ENCODE measurements at regions not wholly inside any gene's neighbourhood (a gene's known extent, or its start where the extent isn't known, plus 50 kb on each side); places are given as distances from the start of the nearest gene placed in this dataset.

GRCh38 chr16:56063111-56063510, 128.2 kb upstream of the GNAO1 start:
- ATAC-seq (no peak), DNase-seq (no peak)
- no peak for TF ChIP-seq CTCF (IDR thresholded peaks at IDR 0.05)
- intact Hi-C loops (cut with DNase I, micrococcal nuclease) = no loop called here
- Histone ChIP-seq H3K9me3 (no peaks in the 10 kb centered on the region), H3K4me3 (no peak overlapping the region), H3K4me1 (ENCODE audit: low read depth) (no peaks in the 10 kb centered on the region), H3K36me3 (ENCODE audit: low read depth) (no peaks in the 10 kb centered on the region)

GRCh38 chr16:56057151-56057550, 134.1 kb upstream of the GNAO1 start:
- intact Hi-C loops (cut with DNase I, micrococcal nuclease) = no loop called here
- H3K9me3 ChIP-seq = no peaks in the 10 kb centered on the region
- DNase-seq (no peak), ATAC-seq (no peak)
- TF ChIP-seq CTCF (IDR thresholded peaks at IDR 0.05) = no peak
- H3K36me3 ChIP-seq (ENCODE audit: low read depth) = no peaks in the 10 kb centered on the region
- H3K4me1 ChIP-seq (ENCODE audit: low read depth) = no peaks in the 10 kb centered on the region
- no peak overlapping the region for H3K4me3 ChIP-seq

- Histone ChIP-seq H3K9me3 (no peaks in the 10 kb centered on the region), H3K36me3 (ENCODE audit: low read depth) (no peaks in the 10 kb centered on the region), H3K4me3 (no peak overlapping the region), H3K4me1 (ENCODE audit: low read depth) (no peaks in the 10 kb centered on the region)
- DNase-seq (no peak), ATAC-seq (no peak)
- intact Hi-C loops (cut with DNase I, micrococcal nuclease) = no loop called here
- TF ChIP-seq CTCF (IDR thresholded peaks at IDR 0.05) = no peak
Measured at GRCh38 chr16:56050916-56051315, 140.4 kb upstream of the GNAO1 start.

- no peaks in the 10 kb centered on the region for H3K9me3 ChIP-seq
- intact Hi-C loops (cut with DNase I, micrococcal nuclease) = no loop called here
- TF ChIP-seq CTCF (IDR thresholded peaks at IDR 0.05) = no peak
- DNase-seq (no peak), ATAC-seq (no peak)
- H3K4me3 ChIP-seq = no peak overlapping the region
- H3K4me1 ChIP-seq (ENCODE audit: low read depth) = no peaks in the 10 kb centered on the region
- H3K36me3 ChIP-seq (ENCODE audit: low read depth) = no peaks in the 10 kb centered on the region
Measured at GRCh38 chr16:56048425-56049105, 142.7 kb upstream of the GNAO1 start.

- H3K4me1 ChIP-seq (ENCODE audit: low read depth) = no peaks in the 10 kb centered on the region
- TF ChIP-seq CTCF (IDR thresholded peaks at IDR 0.05) = no peak
- DNase-seq = no peak
- no peak overlapping the region for H3K4me3 ChIP-seq
- ATAC-seq = no peak
- H3K9me3 ChIP-seq = no peaks in the 10 kb centered on the region
- intact Hi-C loops (cut with DNase I, micrococcal nuclease) = no loop called here
- H3K36me3 ChIP-seq (ENCODE audit: low read depth) = no peaks in the 10 kb centered on the region
Measured at GRCh38 chr16:56047307-56048234, 143.7 kb upstream of the GNAO1 start.
